ENCODE measurements at regions not wholly inside any gene's neighbourhood (a gene's known extent, or its start where the extent isn't known, plus 50 kb on each side); places are given as distances from the start of the nearest gene placed in this dataset.

GRCh38 chr1:58983633-58984245 lies 199.9 kb upstream of the JUN start:
- peaks cover 8% of the 10 kb centered on the region for H3K4me1 ChIP-seq (ENCODE audit: control insufficient read depth, low read depth, low read length)
- H4K8ac ChIP-seq (ENCODE audit: low read depth, low read length) = no peak overlapping the region
- H4K5ac ChIP-seq (ENCODE audit: low read length) = no peak overlapping the region
- no CpG with 5 or more reads among the region's 2 CpGs for WGBS (ENCODE audit: extremely low coverage, insufficient coverage, low lambda C conversion rate)
- no peak for DNase-seq
- no peak overlapping the region for H2BK120ac ChIP-seq (ENCODE audit: low read depth, low read length)
- H3K4me3 ChIP-seq (ENCODE audit: low read length) = no peak overlapping the region
- H3K27me3 ChIP-seq (ENCODE audit: insufficient read depth, low read length, poor library complexity) = no peaks in the 10 kb centered on the region
- no peak overlapping the region for H2AK5ac ChIP-seq (ENCODE audit: low read length)
- H3K36me3 ChIP-seq (ENCODE audit: control insufficient read depth, insufficient read depth, low read length) = no peaks in the 10 kb centered on the region
- H3K4me2 ChIP-seq (ENCODE audit: low read length) = no peak overlapping the region
- no peak overlapping the region for H3K4ac ChIP-seq (ENCODE audit: low read depth, low read length)
- no peak overlapping the region for H3K23ac ChIP-seq (ENCODE audit: low read length)
- H2BK15ac ChIP-seq (replicated peaks; ENCODE audit: low read depth) = no peak overlapping the region
- no peak overlapping the region for H2BK5ac ChIP-seq (ENCODE audit: low read length)
- H3K18ac ChIP-seq (ENCODE audit: low read length) = no peak overlapping the region
- H3K9ac ChIP-seq (ENCODE audit: low read length) = no peak overlapping the region
- no peaks in the 10 kb centered on the region for H3K79me2 ChIP-seq (ENCODE audit: control insufficient read depth, insufficient read depth, low read length)
- H3K56ac ChIP-seq (ENCODE audit: low read length) = no peak overlapping the region
- no peaks in the 10 kb centered on the region for H3K79me1 ChIP-seq (ENCODE audit: low read length)
- H3K27ac ChIP-seq (ENCODE audit: low read depth, low read length) = no peak overlapping the region

DNA sequence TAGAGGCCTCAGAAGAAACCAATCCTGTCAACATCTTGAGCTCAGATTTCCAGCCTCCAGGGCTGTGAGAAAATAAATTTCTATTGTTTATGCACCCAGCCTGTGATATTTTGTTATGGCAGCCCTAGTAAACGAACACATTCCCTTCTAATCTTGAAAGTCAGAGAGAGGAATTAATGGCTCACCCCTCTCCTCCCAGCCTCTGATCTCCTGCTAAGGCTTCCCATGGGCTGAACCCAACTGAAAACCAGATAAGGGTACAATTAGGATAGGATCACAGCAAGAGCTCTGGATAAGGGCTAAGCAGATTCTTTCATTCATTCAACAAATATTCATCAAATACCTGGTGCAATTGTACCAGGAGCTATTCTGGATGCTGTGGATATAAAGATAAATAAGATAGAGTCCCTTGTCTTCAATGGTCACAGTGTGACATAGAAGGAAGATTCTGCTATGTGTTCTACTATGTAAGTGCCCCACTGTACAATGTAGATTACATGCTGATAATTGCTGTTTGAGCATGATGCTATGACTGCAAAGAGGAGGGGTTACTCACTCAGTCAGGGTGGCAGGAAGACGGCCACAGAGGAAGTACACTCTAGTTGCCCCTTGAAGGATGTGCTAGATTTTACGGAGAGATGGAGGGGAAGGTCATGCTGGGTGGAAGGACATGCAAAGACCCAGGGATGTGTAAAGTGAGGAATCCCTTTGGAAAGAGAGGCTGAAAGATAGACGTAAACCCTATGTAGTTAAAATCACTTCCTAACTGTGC lies 203.3 kb upstream of the JUN start:
- H3K18ac ChIP-seq (ENCODE audit: low read length) = no peak overlapping the region

DNA sequence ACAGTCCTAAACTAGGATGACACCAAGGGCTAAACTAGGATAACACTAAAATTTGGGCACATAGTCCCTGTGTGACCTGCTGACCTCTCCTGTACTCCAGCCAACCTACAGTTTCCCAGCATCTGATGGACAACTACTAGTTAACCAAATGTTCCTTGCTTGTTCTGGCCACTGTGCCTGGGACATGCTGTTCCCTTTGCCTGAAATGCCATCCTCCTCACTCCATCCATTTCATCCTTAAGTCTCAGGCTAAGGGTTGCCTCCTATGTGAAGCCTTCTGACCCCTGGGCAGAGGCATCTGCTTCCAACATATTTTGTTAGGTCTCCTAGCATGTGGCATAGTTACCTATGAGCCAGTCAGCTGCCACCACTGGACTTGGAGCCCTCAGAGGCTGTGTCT lies 204.9 kb upstream of the JUN start:
- Histone ChIP-seq H2BK15ac (replicated peaks; ENCODE audit: low read depth) (no peak overlapping the region), H3K18ac (ENCODE audit: low read length) (no peak overlapping the region), H4K5ac (ENCODE audit: low read length) (no peak overlapping the region), H3K36me3 (ENCODE audit: control insufficient read depth, insufficient read depth, low read length) (no peaks in the 10 kb centered on the region), H3K4ac (ENCODE audit: low read depth, low read length) (no peak overlapping the region), H3K56ac (ENCODE audit: low read length) (no peak overlapping the region), H3K4me3 (ENCODE audit: low read length) (no peak overlapping the region), H3K27me3 (ENCODE audit: insufficient read depth, low read length, poor library complexity) (no peaks in the 10 kb centered on the region), H3K27ac (ENCODE audit: low read depth, low read length) (no peak overlapping the region), H3K23ac (ENCODE audit: low read length) (no peak overlapping the region), H2AK5ac (ENCODE audit: low read length) (no peak overlapping the region), H2BK5ac (ENCODE audit: low read length) (no peak overlapping the region), H3K9ac (ENCODE audit: low read length) (no peak overlapping the region), H3K79me2 (ENCODE audit: control insufficient read depth, insufficient read depth, low read length) (no peaks in the 10 kb centered on the region), H4K8ac (ENCODE audit: low read depth, low read length) (no peak overlapping the region), H3K4me1 (ENCODE audit: control insufficient read depth, low read depth, low read length) (peaks cover 5% of the 10 kb centered on the region), H2BK120ac (ENCODE audit: low read depth, low read length) (no peak overlapping the region), H3K4me2 (ENCODE audit: low read length) (no peak overlapping the region), H3K79me1 (ENCODE audit: low read length) (no peaks in the 10 kb centered on the region)
- no peak for DNase-seq

More for the DNA sequence above, 203.3 kb upstream of the JUN start:
- H3K56ac ChIP-seq (ENCODE audit: low read length) = no peak overlapping the region
- H3K4ac ChIP-seq (ENCODE audit: low read depth, low read length) = no peak overlapping the region
- no peak overlapping the region for H3K9ac ChIP-seq (ENCODE audit: low read length)
- H3K23ac ChIP-seq (ENCODE audit: low read length) = no peak overlapping the region
- no peak overlapping the region for H2BK15ac ChIP-seq (replicated peaks; ENCODE audit: low read depth)
- H3K79me1 ChIP-seq (ENCODE audit: low read length) = no peaks in the 10 kb centered on the region
- peak; percentile 80 for DNase-seq
- H3K4me1 ChIP-seq (ENCODE audit: control insufficient read depth, low read depth, low read length) = peaks cover 8% of the 10 kb centered on the region
- no peaks in the 10 kb centered on the region for H3K79me2 ChIP-seq (ENCODE audit: control insufficient read depth, insufficient read depth, low read length)
- H3K27me3 ChIP-seq (ENCODE audit: insufficient read depth, low read length, poor library complexity) = no peaks in the 10 kb centered on the region
- no peak overlapping the region for H4K8ac ChIP-seq (ENCODE audit: low read depth, low read length)
- peak overlapping the region; percentile 11 for H2AK5ac ChIP-seq (ENCODE audit: low read length)
- no peak overlapping the region for H3K27ac ChIP-seq (ENCODE audit: low read depth, low read length)
- H2BK5ac ChIP-seq (ENCODE audit: low read length) = no peak overlapping the region
- no peak overlapping the region for H2BK120ac ChIP-seq (ENCODE audit: low read depth, low read length)
- H4K5ac ChIP-seq (ENCODE audit: low read length) = no peak overlapping the region
- no peak overlapping the region for H3K4me3 ChIP-seq (ENCODE audit: low read length)
- H3K36me3 ChIP-seq (ENCODE audit: control insufficient read depth, insufficient read depth, low read length) = no peaks in the 10 kb centered on the region
- no peak overlapping the region for H3K4me2 ChIP-seq (ENCODE audit: low read length)
- WGBS (ENCODE audit: extremely low coverage, insufficient coverage, low lambda C conversion rate) = no CpG with 5 or more reads among the region's 4 CpGs

GRCh38 chr1:58989845-58990244 lies 206.0 kb upstream of the JUN start:
- no peak overlapping the region for H3K23ac ChIP-seq (ENCODE audit: low read length)
- H3K4ac ChIP-seq (ENCODE audit: low read depth, low read length) = no peak overlapping the region
- no peaks in the 10 kb centered on the region for H3K36me3 ChIP-seq (ENCODE audit: control insufficient read depth, insufficient read depth, low read length)
- no peak overlapping the region for H3K18ac ChIP-seq (ENCODE audit: low read length)
- no peak overlapping the region for H3K4me3 ChIP-seq (ENCODE audit: low read length)
- no peak overlapping the region for H3K27ac ChIP-seq (ENCODE audit: low read depth, low read length)
- H4K5ac ChIP-seq (ENCODE audit: low read length) = no peak overlapping the region
- H3K9ac ChIP-seq (ENCODE audit: low read length) = no peak overlapping the region
- peak overlapping the region; percentile 9 for H2AK5ac ChIP-seq (ENCODE audit: low read length)
- no peak overlapping the region for H4K8ac ChIP-seq (ENCODE audit: low read depth, low read length)
- no peak for DNase-seq
- H3K4me2 ChIP-seq (ENCODE audit: low read length) = no peak overlapping the region
- H2BK5ac ChIP-seq (ENCODE audit: low read length) = no peak overlapping the region
- H2BK120ac ChIP-seq (ENCODE audit: low read depth, low read length) = no peak overlapping the region
- no peaks in the 10 kb centered on the region for H3K79me1 ChIP-seq (ENCODE audit: low read length)
- no peak overlapping the region for H2BK15ac ChIP-seq (replicated peaks; ENCODE audit: low read depth)
- H3K79me2 ChIP-seq (ENCODE audit: control insufficient read depth, insufficient read depth, low read length) = no peaks in the 10 kb centered on the region
- no peaks in the 10 kb centered on the region for H3K27me3 ChIP-seq (ENCODE audit: insufficient read depth, low read length, poor library complexity)
- H3K56ac ChIP-seq (ENCODE audit: low read length) = no peak overlapping the region
- WGBS (ENCODE audit: extremely low coverage, insufficient coverage, low lambda C conversion rate) = no CpG with 5 or more reads among the region's 2 CpGs
- peaks cover 5% of the 10 kb centered on the region for H3K4me1 ChIP-seq (ENCODE audit: control insufficient read depth, low read depth, low read length)

DNA sequence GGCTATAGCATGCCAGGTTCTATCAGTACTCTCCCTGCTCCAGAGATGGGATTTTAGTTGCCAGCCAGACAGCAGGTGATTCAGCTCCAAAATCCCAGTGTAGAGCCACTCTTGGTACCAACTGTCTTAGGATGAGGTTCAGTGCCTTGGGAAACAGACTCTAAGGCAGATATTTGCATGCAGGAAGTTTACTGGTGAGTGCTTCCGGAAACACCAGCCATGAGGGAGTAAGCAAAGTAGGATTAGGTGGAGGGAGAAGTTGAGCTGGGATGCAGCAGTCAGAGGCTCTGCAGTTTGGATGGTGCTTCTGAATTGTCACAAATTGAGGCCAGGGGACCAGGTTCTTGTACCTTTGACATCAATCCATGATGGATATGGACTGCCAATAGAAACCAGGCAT lies 207.5 kb upstream of the JUN start:
- Histone ChIP-seq H3K4ac (ENCODE audit: low read depth, low read length) (no peak overlapping the region), H3K36me3 (ENCODE audit: control insufficient read depth, insufficient read depth, low read length) (no peaks in the 10 kb centered on the region), H3K18ac (ENCODE audit: low read length) (no peak overlapping the region), H2BK5ac (ENCODE audit: low read length) (no peak overlapping the region), H3K9ac (ENCODE audit: low read length) (no peak overlapping the region), H3K27me3 (ENCODE audit: insufficient read depth, low read length, poor library complexity) (no peaks in the 10 kb centered on the region), H2AK5ac (ENCODE audit: low read length) (no peak overlapping the region), H3K4me2 (ENCODE audit: low read length) (no peak overlapping the region), H3K56ac (ENCODE audit: low read length) (no peak overlapping the region), H2BK15ac (replicated peaks; ENCODE audit: low read depth) (no peak overlapping the region), H3K4me1 (ENCODE audit: control insufficient read depth, low read depth, low read length) (peaks cover 5% of the 10 kb centered on the region), H3K27ac (ENCODE audit: low read depth, low read length) (no peak overlapping the region), H3K23ac (ENCODE audit: low read length) (no peak overlapping the region), H4K8ac (ENCODE audit: low read depth, low read length) (no peak overlapping the region), H3K4me3 (ENCODE audit: low read length) (no peak overlapping the region), H3K79me1 (ENCODE audit: low read length) (no peaks in the 10 kb centered on the region), H4K5ac (ENCODE audit: low read length) (no peak overlapping the region), H2BK120ac (ENCODE audit: low read depth, low read length) (no peak overlapping the region), H3K79me2 (ENCODE audit: control insufficient read depth, insufficient read depth, low read length) (no peaks in the 10 kb centered on the region)
- no peak for DNase-seq
- no CpG with 5 or more reads among the region's 1 CpG for WGBS (ENCODE audit: extremely low coverage, insufficient coverage, low lambda C conversion rate)

DNA sequence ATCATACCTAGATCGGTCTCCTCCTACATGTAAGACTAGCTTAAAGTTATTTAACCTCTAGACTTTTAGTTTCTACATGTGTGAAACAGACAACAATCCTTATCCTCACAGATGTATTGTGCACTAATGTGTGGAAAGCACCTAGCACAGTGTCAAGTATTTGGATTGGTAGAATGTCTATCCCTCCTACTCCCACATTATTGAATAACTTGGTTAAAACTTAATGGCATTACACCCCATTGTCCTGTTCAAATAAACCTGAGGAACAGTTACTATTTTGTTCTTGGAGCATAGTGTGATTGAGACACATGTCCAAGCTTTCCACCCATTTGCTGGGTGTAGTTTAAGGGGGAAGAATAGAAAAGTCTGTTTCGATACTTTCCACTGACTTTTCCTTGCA lies 208.8 kb upstream of the JUN start:
- H2BK15ac ChIP-seq (replicated peaks; ENCODE audit: low read depth) = no peak overlapping the region
- DNase-seq = no peak
- no peak overlapping the region for H3K4me2 ChIP-seq (ENCODE audit: low read length)
- H2BK5ac ChIP-seq (ENCODE audit: low read length) = no peak overlapping the region
- no peak overlapping the region for H3K27ac ChIP-seq (ENCODE audit: low read depth, low read length)
- H3K56ac ChIP-seq (ENCODE audit: low read length) = no peak overlapping the region
- H3K27me3 ChIP-seq (ENCODE audit: insufficient read depth, low read length, poor library complexity) = no peaks in the 10 kb centered on the region
- H3K4me1 ChIP-seq (ENCODE audit: control insufficient read depth, low read depth, low read length) = peaks cover 4% of the 10 kb centered on the region
- H3K79me1 ChIP-seq (ENCODE audit: low read length) = no peaks in the 10 kb centered on the region
- no CpG with 5 or more reads among the region's 2 CpGs for WGBS (ENCODE audit: extremely low coverage, insufficient coverage, low lambda C conversion rate)
- no peak overlapping the region for H3K4me3 ChIP-seq (ENCODE audit: low read length)
- H3K23ac ChIP-seq (ENCODE audit: low read length) = no peak overlapping the region
- H4K5ac ChIP-seq (ENCODE audit: low read length) = no peak overlapping the region
- no peak overlapping the region for H4K8ac ChIP-seq (ENCODE audit: low read depth, low read length)
- H3K36me3 ChIP-seq (ENCODE audit: control insufficient read depth, insufficient read depth, low read length) = no peaks in the 10 kb centered on the region
- no peak overlapping the region for H3K9ac ChIP-seq (ENCODE audit: low read length)
- H3K18ac ChIP-seq (ENCODE audit: low read length) = no peak overlapping the region
- no peak overlapping the region for H3K4ac ChIP-seq (ENCODE audit: low read depth, low read length)
- no peak overlapping the region for H2AK5ac ChIP-seq (ENCODE audit: low read length)
- H3K79me2 ChIP-seq (ENCODE audit: control insufficient read depth, insufficient read depth, low read length) = no peaks in the 10 kb centered on the region
- H2BK120ac ChIP-seq (ENCODE audit: low read depth, low read length) = no peak overlapping the region

Measured in mesendoderm (in vitro differentiated cells).